OCI-LY1 (cell line): ENCODE measurements at regions not wholly inside any gene's neighbourhood (a gene's known extent, or its start where the extent isn't known, plus 50 kb on each side); places are given as distances from the start of the nearest gene placed in this dataset.

Source experiments
- EZH2 ChIP-seq: fragments of 200-600 bp; sonication (generic), shearing (Covaris generic); IDR thresholded peaks from 2 replicates; pipeline ENCODE4 v1.8.0; 2017; ENCODE audit warnings: borderline replicate concordance, mixed run types, mild to moderate bottlenecking, antibody characterized with exemption, low read length, moderate library complexity, mixed read lengths
- TF ChIP-seq, protein P1 (sequence below): fragments of 200-600 bp; sonication (generic), shearing (Covaris generic); IDR thresholded peaks from 2 replicates; pipeline ENCODE4 v1.5.1; 2017; ENCODE audit warnings: mild to moderate bottlenecking, antibody characterized with exemption, low read length, moderate library complexity, mixed read lengths

GRCh38 chr5:120158211-120158610, 305.9 kb upstream of the PRR16 start:
- TF ChIP-seq EZH2, result no peak
- TF ChIP-seq, protein P1, sequence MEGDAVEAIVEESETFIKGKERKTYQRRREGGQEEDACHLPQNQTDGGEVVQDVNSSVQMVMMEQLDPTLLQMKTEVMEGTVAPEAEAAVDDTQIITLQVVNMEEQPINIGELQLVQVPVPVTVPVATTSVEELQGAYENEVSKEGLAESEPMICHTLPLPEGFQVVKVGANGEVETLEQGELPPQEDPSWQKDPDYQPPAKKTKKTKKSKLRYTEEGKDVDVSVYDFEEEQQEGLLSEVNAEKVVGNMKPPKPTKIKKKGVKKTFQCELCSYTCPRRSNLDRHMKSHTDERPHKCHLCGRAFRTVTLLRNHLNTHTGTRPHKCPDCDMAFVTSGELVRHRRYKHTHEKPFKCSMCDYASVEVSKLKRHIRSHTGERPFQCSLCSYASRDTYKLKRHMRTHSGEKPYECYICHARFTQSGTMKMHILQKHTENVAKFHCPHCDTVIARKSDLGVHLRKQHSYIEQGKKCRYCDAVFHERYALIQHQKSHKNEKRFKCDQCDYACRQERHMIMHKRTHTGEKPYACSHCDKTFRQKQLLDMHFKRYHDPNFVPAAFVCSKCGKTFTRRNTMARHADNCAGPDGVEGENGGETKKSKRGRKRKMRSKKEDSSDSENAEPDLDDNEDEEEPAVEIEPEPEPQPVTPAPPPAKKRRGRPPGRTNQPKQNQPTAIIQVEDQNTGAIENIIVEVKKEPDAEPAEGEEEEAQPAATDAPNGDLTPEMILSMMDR, result no peak
